NCI-H1694 (cell line): ENCODE measurements at regions not wholly inside any gene's neighbourhood (a gene's known extent, or its start where the extent isn't known, plus 50 kb on each side); places are given as distances from the start of the nearest gene placed in this dataset.

Experiments used
- DNase-seq: peaks from one replicate; lab custom pipeline; 2025; lab: John Stamatoyannopoulos, UW

GRCh38 chr10:91137011-91137643 is 83.3 kb upstream of the PCGF5 start:
- no peak for DNase-seq

GRCh38 chr10:91137822-91138221 is 82.6 kb upstream of the PCGF5 start:
- DNase-seq: no peak

GRCh38 chr10:91140995-91141549 is 79.4 kb upstream of the PCGF5 start:
- no peak for DNase-seq

- DNase-seq: no peak
Measured at GRCh38 chr10:91144961-91145360, 75.5 kb upstream of the PCGF5 start.

GRCh38 chr10:91146146-91146545 is 74.3 kb upstream of the PCGF5 start:
- no peak for DNase-seq

- no peak for DNase-seq
Measured at GRCh38 chr10:91149550-91149949, 70.9 kb upstream of the PCGF5 start.

- DNase-seq: no peak
Measured at GRCh38 chr10:91150631-91151030, 69.8 kb upstream of the PCGF5 start.

- DNase-seq: no peak
Measured at GRCh38 chr10:91153508-91153907, 67.0 kb upstream of the PCGF5 start.

- DNase-seq: no peak
Measured at GRCh38 chr10:91154842-91155241, 65.6 kb upstream of the PCGF5 start.

- no peak for DNase-seq
Measured at GRCh38 chr10:91156196-91156595, 64.3 kb upstream of the PCGF5 start.

- no peak for DNase-seq
Measured at GRCh38 chr10:91159254-91159783, 61.1 kb upstream of the PCGF5 start.

- DNase-seq: no peak
Measured at GRCh38 chr10:91162050-91162494, 58.4 kb upstream of the PCGF5 start.

- no peak for DNase-seq
Measured at GRCh38 chr10:91162495-91163268, 57.8 kb upstream of the PCGF5 start.

- DNase-seq: peak; percentile 36
Measured at GRCh38 chr10:91163269-91163868, 57.1 kb upstream of the PCGF5 start.

GRCh38 chr10:91163869-91164474 is 56.5 kb upstream of the PCGF5 start:
- DNase-seq: no peak

GRCh38 chr10:91164520-91165065 is 55.9 kb upstream of the PCGF5 start:
- no peak for DNase-seq

GRCh38 chr10:91167406-91167805 is 53.1 kb upstream of the PCGF5 start:
- DNase-seq: no peak

- no peak for DNase-seq
Measured at GRCh38 chr10:91170418-91170817, 50.0 kb upstream of the PCGF5 start.
